ENCODE measurements at regions not wholly inside any gene's neighbourhood (a gene's known extent, or its start where the extent isn't known, plus 50 kb on each side); places are given as distances from the start of the nearest gene placed in this dataset.

DNA sequence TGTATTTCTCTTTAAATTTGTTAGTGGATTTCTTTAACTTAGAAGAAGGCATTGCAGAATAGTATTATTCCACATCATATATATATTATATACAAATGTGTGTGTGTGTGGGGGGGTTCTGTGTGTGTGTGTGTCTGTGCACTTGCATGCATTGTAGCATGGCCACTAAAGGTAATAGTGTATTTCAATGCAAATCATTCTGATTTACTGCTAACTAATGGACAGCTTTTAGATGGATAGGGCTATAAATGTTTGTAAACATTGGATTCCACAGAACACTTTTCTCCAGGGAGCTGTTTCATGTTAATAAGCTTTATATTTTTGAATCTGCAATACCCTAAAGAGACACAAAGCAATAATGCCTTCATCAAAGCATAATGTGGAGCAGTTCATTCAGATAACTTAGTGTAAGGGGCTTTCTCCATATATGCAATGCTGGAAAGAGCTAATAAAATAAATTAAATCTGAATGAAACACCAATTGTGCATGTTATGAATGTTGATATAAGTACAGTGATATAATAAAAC, 496.7 kb upstream of the CDH9 start:
- no peak for TF ChIP-seq CTCF (conservative IDR thresholded peaks at IDR 0.05; ENCODE audit: low read length)
- no peak for TF ChIP-seq EZH2phosphoT487 (IDR thresholded peaks at IDR 0.05; ENCODE audit: borderline replicate concordance, low read depth, low read length)

Measured in OCI-LY7 (cell line).